Naive thymus-derived CD4-positive, alpha-beta T cell (primary cell): ENCODE measurements at regions not wholly inside any gene's neighbourhood (a gene's known extent, or its start where the extent isn't known, plus 50 kb on each side); places are given as distances from the start of the nearest gene placed in this dataset.
"Not testable (repeated sequence)": the region's sequence is repeated elsewhere in the genome, so short reads cannot be mapped to it uniquely, and the experiment has no call there.

Experiments used
- ATAC-seq: fragments of 150-1000 bp; cut with Tn5 transposase; 2 replicates; pipeline ENCODE4 v1.10.0; 2021; ENCODE audit warnings: mild to moderate bottlenecking, moderate library complexity
- CTCF ChIA-PET: fragments of 350-600 bp; sonication (Branson Sonifier 250); formaldehyde crosslinking; loops from one replicate; lab custom pipeline; 2021; ENCODE audit warnings: antibody characterized with exemption; lab: Charles Lee
- POLR2A ChIA-PET: fragments of 350-600 bp; sonication (Branson Sonifier 250); formaldehyde crosslinking; loops from one replicate; lab custom pipeline; 2021; ENCODE audit warnings: antibody characterized with exemption, inconsistent platforms; lab: Charles Lee
- DNase-seq, 9 donors: peaks; one replicate each; pipeline versions ENCODE4 v3.0.0 to v3.0.0-alpha.2; 2020 to 2022; ENCODE audit warnings: mixed read lengths in 1 of 9
- H3K27ac ChIP-seq: one replicate; pipeline ENCODE4 v1.7.0; 2013; ENCODE audit warnings: mild to moderate bottlenecking, low read depth, low read length, moderate library complexity
- H3K27me3 ChIP-seq, 2 donors: one replicate each; pipeline ENCODE4 v1.7.0; 2013; ENCODE audit warnings: low read length in 2 of 2, mild to moderate bottlenecking in 2 of 2, moderate library complexity in 2 of 2; ENCODE audit not compliant: control insufficient read depth in 2 of 2, insufficient read depth in 2 of 2
- H3K36me3 ChIP-seq, 3 experiments: 1 replicate in 2 of 3; 2 replicates in 1 of 3; pipeline ENCODE4 v1.7.0; 2013; ENCODE audit warnings: low read length in 3 of 3, mild to moderate bottlenecking in 3 of 3, moderate library complexity in 1 of 3; ENCODE audit not compliant: insufficient read depth in 3 of 3, control insufficient read depth in 2 of 3
- H3K4me1 ChIP-seq, 2 donors: one replicate each; pipeline ENCODE4 v1.7.0; 2013; ENCODE audit warnings: low read length in 2 of 2, mild to moderate bottlenecking in 2 of 2, moderate library complexity in 1 of 2; ENCODE audit not compliant: control insufficient read depth in 2 of 2, insufficient read depth in 2 of 2
- H3K4me3 ChIP-seq: 2 replicates; pipeline ENCODE4 v1.7.0; 2013; ENCODE audit warnings: mild to moderate bottlenecking, low read length
- H3K9me3 ChIP-seq, 3 experiments: 1 replicate in 2 of 3; 2 replicates in 1 of 3; pipeline ENCODE4 v1.7.0; 2013; ENCODE audit warnings: low read length in 3 of 3; ENCODE audit not compliant: control insufficient read depth in 2 of 3
- H3K27ac Mint-ChIP-seq, 9 donors: one replicate each; pipeline ENCODE4 v1.8.0; 2020 to 2022; ENCODE audit warnings: mixed read lengths in 9 of 9, mild to moderate bottlenecking in 8 of 9, moderate library complexity in 5 of 9, inconsistent platforms in 2 of 9
- H3K27me3 Mint-ChIP-seq, 5 donors: one replicate each; pipeline ENCODE4 v1.8.0; 2021 to 2022; ENCODE audit warnings: mixed read lengths in 5 of 5, mild to moderate bottlenecking in 1 of 5
- H3K36me3 Mint-ChIP-seq, 5 donors: one replicate each; pipeline ENCODE4 v1.8.0; 2020 to 2022; ENCODE audit warnings: mixed read lengths in 5 of 5, mild to moderate bottlenecking in 3 of 5, inconsistent platforms in 1 of 5
- H3K4me1 Mint-ChIP-seq, 7 donors: one replicate each; pipeline ENCODE4 v1.8.0; 2020 to 2022; ENCODE audit warnings: mixed read lengths in 7 of 7, mild to moderate bottlenecking in 3 of 7, inconsistent platforms in 1 of 7
- H3K4me3 Mint-ChIP-seq, 10 donors: one replicate each; pipeline ENCODE4 v1.8.0; 2020 to 2022; ENCODE audit warnings: mild to moderate bottlenecking in 10 of 10, mixed read lengths in 10 of 10, moderate library complexity in 6 of 10, inconsistent platforms in 2 of 10
- H3K9me3 Mint-ChIP-seq, 11 donors: one replicate each; pipeline ENCODE4 v1.8.0; 2020 to 2022; ENCODE audit warnings: mixed read lengths in 11 of 11, mild to moderate bottlenecking in 4 of 11, inconsistent platforms in 1 of 11, moderate library complexity in 1 of 11
- intact Hi-C, 2 donors: fragments of 100-400 bp; cut with micrococcal nuclease; formaldehyde crosslinking; loops; one replicate each; pipeline ENCODE4 v1.15.1; 2023

- Mint-ChIP-seq H3K27me3 (no peaks in the 10 kb centered on the region), H3K9me3 (peaks cover 0 to 14% (median 4%) of the 10 kb centered on the region in 11 donors), H3K27ac (no peak overlapping the region), H3K36me3 (no peaks in the 10 kb centered on the region), H3K4me3 (no peak overlapping the region), H3K4me1 (no peaks in the 10 kb centered on the region)
- no peak overlapping the region for H3K4me3 ChIP-seq
- DNase-seq (no peak), ATAC-seq (no peak)
- no peaks in the 10 kb centered on the region for H3K27me3 ChIP-seq
- POLR2A ChIA-PET: no interaction called here
- intact Hi-C loops: no loop called here
- no peaks in the 10 kb centered on the region for H3K4me1 ChIP-seq
- H3K27ac ChIP-seq: no peak overlapping the region
- H3K36me3 ChIP-seq: no peaks in the 10 kb centered on the region
- H3K9me3 ChIP-seq: no peaks in the 10 kb centered on the region
- CTCF ChIA-PET: no interaction called here
Measured at GRCh38 chr4:131316086-131316485, 1833.0 kb upstream of the PCDH10 start.

GRCh38 chr4:131337936-131338335, 1811.2 kb upstream of the PCDH10 start:
- DNase-seq (no peak), ATAC-seq (no peak)
- ChIA-PET CTCF (no interaction called here), POLR2A (no interaction called here)
- H3K27me3 ChIP-seq: no peaks in the 10 kb centered on the region
- no peaks in the 10 kb centered on the region for H3K9me3 ChIP-seq
- H3K36me3 Mint-ChIP-seq: no peaks in the 10 kb centered on the region
- H3K9me3 Mint-ChIP-seq: peaks cover 0 to 7% (median 0%) of the 10 kb centered on the region in 11 donors
- H3K27ac Mint-ChIP-seq: no peak overlapping the region
- no peaks in the 10 kb centered on the region for H3K4me1 Mint-ChIP-seq
- H3K27me3 Mint-ChIP-seq: no peaks in the 10 kb centered on the region
- no peaks in the 10 kb centered on the region for H3K36me3 ChIP-seq
- intact Hi-C loops: no loop called here
- H3K4me1 ChIP-seq: no peaks in the 10 kb centered on the region
- no peak overlapping the region for H3K4me3 Mint-ChIP-seq
- no peak overlapping the region for H3K4me3 ChIP-seq
- no peak overlapping the region for H3K27ac ChIP-seq

- Histone ChIP-seq H3K4me1 (no peaks in the 10 kb centered on the region), H3K9me3 (no peaks in the 10 kb centered on the region), H3K27ac (no peak overlapping the region), H3K36me3 (no peaks in the 10 kb centered on the region), H3K27me3 (no peaks in the 10 kb centered on the region), H3K4me3 (no peak overlapping the region)
- no peak overlapping the region for H3K27ac Mint-ChIP-seq
- H3K36me3 Mint-ChIP-seq: no peaks in the 10 kb centered on the region
- no peaks in the 10 kb centered on the region for H3K27me3 Mint-ChIP-seq
- intact Hi-C loops: no loop called here
- H3K4me1 Mint-ChIP-seq: no peaks in the 10 kb centered on the region
- no peak for ATAC-seq
- peaks cover 0 to 7% (median 0%) of the 10 kb centered on the region in 11 donors for H3K9me3 Mint-ChIP-seq
- ChIA-PET CTCF (no interaction called here), POLR2A (no interaction called here)
- DNase-seq: no peak
- no peak overlapping the region for H3K4me3 Mint-ChIP-seq
Measured at GRCh38 chr4:131339137-131339536, 1810.0 kb upstream of the PCDH10 start.

GRCh38 chr4:131344761-131345160, 1804.3 kb upstream of the PCDH10 start:
- no peak for DNase-seq
- Mint-ChIP-seq H3K9me3 (peaks cover 0 to 12% (median 0%) of the 10 kb centered on the region in 11 donors), H3K27ac (no peak overlapping the region), H3K4me3 (no peak overlapping the region), H3K27me3 (no peaks in the 10 kb centered on the region), H3K36me3 (no peaks in the 10 kb centered on the region), H3K4me1 (no peaks in the 10 kb centered on the region)
- ChIA-PET POLR2A (no interaction called here), CTCF (no interaction called here)
- H3K4me1 ChIP-seq: no peaks in the 10 kb centered on the region
- no peak for ATAC-seq
- H3K36me3 ChIP-seq: no peaks in the 10 kb centered on the region
- no peak overlapping the region for H3K4me3 ChIP-seq
- intact Hi-C loops: no loop called here
- no peaks in the 10 kb centered on the region for H3K9me3 ChIP-seq
- H3K27ac ChIP-seq: no peak overlapping the region
- H3K27me3 ChIP-seq: no peaks in the 10 kb centered on the region

- Histone ChIP-seq H3K27me3 (no peaks in the 10 kb centered on the region), H3K4me3 (no peak overlapping the region), H3K9me3 (no peaks in the 10 kb centered on the region), H3K36me3 (no peaks in the 10 kb centered on the region), H3K27ac (no peak overlapping the region), H3K4me1 (no peaks in the 10 kb centered on the region)
- H3K4me3 Mint-ChIP-seq: no peak overlapping the region
- intact Hi-C loops: no loop called here
- no peak overlapping the region for H3K27ac Mint-ChIP-seq
- ATAC-seq: no peak
- POLR2A ChIA-PET: no interaction called here
- H3K4me1 Mint-ChIP-seq: no peaks in the 10 kb centered on the region
- no peak for DNase-seq
- CTCF ChIA-PET: no interaction called here
- H3K36me3 Mint-ChIP-seq: no peaks in the 10 kb centered on the region
- H3K9me3 Mint-ChIP-seq: peaks cover 0 to 5% (median 0%) of the 10 kb centered on the region in 11 donors
- no peaks in the 10 kb centered on the region for H3K27me3 Mint-ChIP-seq
Measured at GRCh38 chr4:131347816-131348215, 1801.3 kb upstream of the PCDH10 start.

- Mint-ChIP-seq H3K9me3 (peaks cover 0 to 8% (median under 1%) of the 10 kb centered on the region in 11 donors), H3K4me3 (no peak overlapping the region)
- no peak overlapping the region for H3K4me3 ChIP-seq
Measured at GRCh38 chr4:131348263-131348662, 1800.8 kb upstream of the PCDH10 start.

GRCh38 chr4:131352371-131352770, 1796.7 kb upstream of the PCDH10 start:
- H3K4me1 Mint-ChIP-seq, H3K9me3 ChIP-seq, intact Hi-C loops, H3K4me3 ChIP-seq, CTCF ChIA-PET, H3K4me1 ChIP-seq, H3K27me3 ChIP-seq, DNase-seq, H3K27me3 Mint-ChIP-seq, H3K4me3 Mint-ChIP-seq, H3K27ac ChIP-seq, H3K27ac Mint-ChIP-seq, H3K9me3 Mint-ChIP-seq, ATAC-seq, H3K36me3 ChIP-seq, POLR2A ChIA-PET, H3K36me3 Mint-ChIP-seq: not testable (repeated sequence)

More at GRCh38 chr4:131348263-131348662, 1800.8 kb upstream of the PCDH10 start:
- ATAC-seq (no peak), DNase-seq (no peak)
- CTCF ChIA-PET: no interaction called here
- Mint-ChIP-seq H3K27ac (no peak overlapping the region), H3K27me3 (no peaks in the 10 kb centered on the region), H3K4me1 (no peaks in the 10 kb centered on the region), H3K36me3 (no peaks in the 10 kb centered on the region)
- intact Hi-C loops: no loop called here
- Histone ChIP-seq H3K4me1 (no peaks in the 10 kb centered on the region), H3K27ac (no peak overlapping the region), H3K36me3 (no peaks in the 10 kb centered on the region), H3K27me3 (no peaks in the 10 kb centered on the region), H3K9me3 (no peaks in the 10 kb centered on the region)
- POLR2A ChIA-PET: no interaction called here
